Heart right ventricle (tissue), 16 donors: ENCODE measurements at regions not wholly inside any gene's neighbourhood (a gene's known extent, or its start where the extent isn't known, plus 50 kb on each side); places are given as distances from the start of the nearest gene placed in this dataset.

ENCODE experiments used
- ATAC-seq, 8 donors: fragments of 200-7000 bp; cut with Tn5 transposase; one replicate each; pipeline ENCODE4 v1.9.1; 2020; ENCODE audit warnings: mild to moderate bottlenecking in 8 of 8, moderate library complexity in 8 of 8, moderate number of reproducible peaks in 1 of 8
- DNase-seq, 2 donors: peaks; one replicate each; pipeline ENCODE4 v3.0.0-alpha.2; 2020
- H3K27ac ChIP-seq, 10 donors: fragments of 200-600 bp; sonication (generic) in 2 of 10; one replicate each; pipeline versions ENCODE4 v1.5.0 to v1.8.0; 2020 to 2022; ENCODE audit warnings: mild to moderate bottlenecking in 3 of 10
- H3K27me3 ChIP-seq, 7 donors: fragments of 200-600 bp; one replicate each; pipeline ENCODE4 v1.8.0; 2021 to 2022; ENCODE audit warnings: mild to moderate bottlenecking in 2 of 7
- H3K36me3 ChIP-seq, 9 donors: fragments of 200-600 bp; sonication (generic) in 1 of 9; one replicate each; pipeline versions ENCODE4 v1.5.0 to v1.8.0; 2020 to 2022; ENCODE audit warnings: mild to moderate bottlenecking in 2 of 9
- H3K4me1 ChIP-seq, 9 donors: fragments of 200-600 bp; sonication (generic) in 1 of 9; one replicate each; pipeline versions ENCODE4 v1.5.0 to v1.8.0; 2020 to 2022; ENCODE audit warnings: mild to moderate bottlenecking in 4 of 9
- H3K4me3 ChIP-seq, 10 donors: fragments of 200-600 bp; sonication (generic) in 2 of 10; one replicate each; pipeline versions ENCODE4 v1.5.0 to v1.8.0; 2020 to 2022; ENCODE audit warnings: mild to moderate bottlenecking in 7 of 10, moderate library complexity in 2 of 10
- H3K9me3 ChIP-seq, 11 donors: fragments of 200-600 bp in 10 of 11; sonication (generic) in 2 of 11; one replicate each; pipeline versions ENCODE4 v1.5.0 to v1.8.0; 2013 to 2022; ENCODE audit warnings: mild to moderate bottlenecking in 2 of 11, control low read depth in 1 of 11, moderate library complexity in 1 of 11
- WGBS, 2 donors: extraction: QIAGEN DNeasy Blood & Tissue Kit; methylation state at CpG; one replicate each; pipeline ENCODE4 v1.1.7; 2013; ENCODE audit warnings: inconsistent platforms in 1 of 2; 5-methylcytosine and 5-hydroxymethylcytosine counted together
- intact Hi-C, 10 donors: fragments of 100-400 bp; cut with DNase I; formaldehyde crosslinking; loops; one replicate each; pipeline versions ENCODE4 v1.11.1 to v1.14.2; 2022
- TF ChIP-seq, protein P1 (sequence below), 9 donors: fragments of 200-600 bp; sonication (generic) in 2 of 9; IDR thresholded peaks; one replicate each; pipeline versions ENCODE4 v1.5.0 to v1.8.0; 2021 to 2022; ENCODE audit warnings: antibody characterized with exemption in 9 of 9, mild to moderate bottlenecking in 5 of 9, moderate library complexity in 1 of 9
- donor health status: Arrhythmogenic right ventricular cardiomyopathy.
- donor health status: ischemic (EF 13 %, LVEDD 7.1; RV severe dilation, severe dysfunction).
- donor health status: healthy with polysubstance abuse.
- donor health status: DM: no; HTN: yes; CAD: no.
- donor health status: DM: no; HTN: no; CAD: no.
- donor health status: ischemic (EF 25% LVEDD 6.9; RV normal size, moderate dysfunction).
- donor health status: ischemic (EF 25% LVEDD 5.7; RV mildly dilated, moderate dysfunction).
- donor health status: healthy.
- donor health status: DM: yes; HTN: yes; CAD: no.
- donor health status: Ischemic cardiomyopathy.
- donor health status: ischemic (EF 35%, LVEDD 5.7; RV mildly dilated, moderate dysfunction).
- donor health status: nonischemic (EF 11% LVEDD 7.7; RV severe dilation, severe dysfunction).
- donor health status: DM: yes; HTN: yes; CAD: no.
- donor health status: PGD.
- donor health status: ischemic (EF 29% LVEDD 5.4; RV normal size, mild dysfunction).
- donor health status: nonischemic (EF 23%, LVEDD 6.1; RV moderate dilation, normal function).

DNA sequence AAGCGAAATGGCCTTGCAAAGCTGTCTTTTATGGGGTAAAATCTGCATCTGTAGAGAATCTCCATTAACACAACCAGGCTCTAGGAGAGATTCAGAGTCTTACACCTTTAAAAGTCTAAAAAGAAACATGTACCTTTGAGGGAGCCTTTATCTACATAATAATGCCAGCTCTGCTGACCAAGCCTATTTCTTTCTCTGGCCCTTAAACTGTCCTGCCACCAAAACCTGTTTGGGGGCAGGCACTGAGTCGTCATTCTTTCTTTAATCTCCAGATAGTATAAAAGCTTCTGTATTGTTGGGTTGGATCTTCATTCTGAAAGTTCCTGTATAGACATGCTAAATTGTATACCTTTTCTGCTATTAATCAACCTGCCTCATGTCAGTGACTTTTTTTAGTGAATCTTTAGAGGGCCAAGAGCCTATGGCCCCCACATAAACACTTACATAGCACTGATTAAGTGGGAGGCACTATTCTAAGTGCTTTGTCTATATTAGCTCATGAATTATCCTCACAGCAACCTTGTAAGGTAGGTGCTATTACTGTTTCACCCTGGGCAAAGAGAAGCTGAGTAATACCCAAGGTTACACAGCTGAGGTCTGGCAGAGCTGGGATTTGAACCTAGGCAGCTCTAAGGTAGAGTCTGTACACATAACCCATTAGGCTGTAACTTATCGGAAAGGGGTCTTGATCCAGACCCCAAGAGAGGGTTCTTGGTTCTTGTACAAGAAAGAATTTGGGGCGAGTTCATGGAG lies 232.3 kb upstream of the DTNBP1 start:
- Histone ChIP-seq H3K36me3 (no peaks in the 10 kb centered on the region), H3K4me3 (no peak overlapping the region), H3K4me1 (peaks cover 0 to 33% (median 16%) of the 10 kb centered on the region in 9 donors), H3K9me3 (peaks cover 0 to 13% (median 2%) of the 10 kb centered on the region in 11 donors), H3K27ac (no peak overlapping the region), H3K27me3 (no peaks in the 10 kb centered on the region)
- intact Hi-C loops = no loop called here
- TF ChIP-seq, protein P1, sequence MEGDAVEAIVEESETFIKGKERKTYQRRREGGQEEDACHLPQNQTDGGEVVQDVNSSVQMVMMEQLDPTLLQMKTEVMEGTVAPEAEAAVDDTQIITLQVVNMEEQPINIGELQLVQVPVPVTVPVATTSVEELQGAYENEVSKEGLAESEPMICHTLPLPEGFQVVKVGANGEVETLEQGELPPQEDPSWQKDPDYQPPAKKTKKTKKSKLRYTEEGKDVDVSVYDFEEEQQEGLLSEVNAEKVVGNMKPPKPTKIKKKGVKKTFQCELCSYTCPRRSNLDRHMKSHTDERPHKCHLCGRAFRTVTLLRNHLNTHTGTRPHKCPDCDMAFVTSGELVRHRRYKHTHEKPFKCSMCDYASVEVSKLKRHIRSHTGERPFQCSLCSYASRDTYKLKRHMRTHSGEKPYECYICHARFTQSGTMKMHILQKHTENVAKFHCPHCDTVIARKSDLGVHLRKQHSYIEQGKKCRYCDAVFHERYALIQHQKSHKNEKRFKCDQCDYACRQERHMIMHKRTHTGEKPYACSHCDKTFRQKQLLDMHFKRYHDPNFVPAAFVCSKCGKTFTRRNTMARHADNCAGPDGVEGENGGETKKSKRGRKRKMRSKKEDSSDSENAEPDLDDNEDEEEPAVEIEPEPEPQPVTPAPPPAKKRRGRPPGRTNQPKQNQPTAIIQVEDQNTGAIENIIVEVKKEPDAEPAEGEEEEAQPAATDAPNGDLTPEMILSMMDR (IDR thresholded peaks at IDR 0.05) = no peak
- 97 to 98% methylated on average over 4 of the region's 4 CpGs for WGBS, 2 donors
- no peak for ATAC-seq
- no peak for DNase-seq

GRCh38 chr6:15893556-15894253 lies 230.9 kb upstream of the DTNBP1 start:
- ATAC-seq (no peak), DNase-seq (no peak)
- intact Hi-C loops = no loop called here
- no peak overlapping the region for H3K4me3 ChIP-seq
- H3K27ac ChIP-seq = no peak overlapping the region
- peaks cover 0 to 44% (median 18%) of the 10 kb centered on the region in 9 donors for H3K4me1 ChIP-seq
- 67 to 70% methylated on average over 5 of the region's 5 CpGs for WGBS, 2 donors
- H3K36me3 ChIP-seq = no peaks in the 10 kb centered on the region
- no peaks in the 10 kb centered on the region for H3K27me3 ChIP-seq
- TF ChIP-seq, protein P1 (IDR thresholded peaks at IDR 0.05) = peak in 3 of 9 donors; percentile 13 to 42 (median 26)
- peaks cover 0 to 13% (median 2%) of the 10 kb centered on the region in 11 donors for H3K9me3 ChIP-seq

DNA sequence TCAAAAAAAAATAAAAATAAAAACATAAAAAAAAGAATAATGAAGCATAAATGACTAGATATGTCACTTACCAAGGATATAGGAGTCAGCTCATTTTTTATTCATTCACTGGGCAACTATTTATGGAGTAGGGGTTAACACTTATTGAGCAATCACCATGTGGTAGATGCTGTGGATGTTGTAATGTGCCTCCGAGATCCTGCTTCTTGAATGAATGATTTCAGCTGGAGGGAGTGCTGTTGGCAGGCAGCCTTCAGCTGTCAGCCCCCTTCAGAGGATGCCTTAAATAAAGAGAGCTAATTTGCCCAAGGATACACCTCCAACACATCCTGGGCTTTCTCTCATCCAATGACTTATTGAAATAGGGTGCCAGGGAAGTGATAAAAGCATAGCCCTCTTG lies 229.5 kb upstream of the DTNBP1 start:
- DNase-seq = no peak
- H3K36me3 ChIP-seq = no peaks in the 10 kb centered on the region
- intact Hi-C loops = no loop called here
- peak in 2 of 8 donors; percentile 29 to 46 for ATAC-seq
- H3K9me3 ChIP-seq = peaks cover 0 to 13% (median 2%) of the 10 kb centered on the region in 11 donors
- H3K27me3 ChIP-seq = no peaks in the 10 kb centered on the region
- no peak overlapping the region for H3K27ac ChIP-seq
- WGBS, 2 donors = 60 to 69% methylated on average over 1 of the region's 1 CpG
- TF ChIP-seq, protein P1 (IDR thresholded peaks at IDR 0.05) = no peak
- no peak overlapping the region for H3K4me3 ChIP-seq
- H3K4me1 ChIP-seq = peaks cover 0 to 51% (median 17%) of the 10 kb centered on the region in 9 donors

GRCh38 chr6:15888798-15889772 lies 226.3 kb upstream of the DTNBP1 start:
- Histone ChIP-seq H3K27me3 (no peaks in the 10 kb centered on the region), H3K4me3 (no peak overlapping the region), H3K4me1 (peaks cover 0 to 36% (median 9%) of the 10 kb centered on the region in 9 donors), H3K27ac (peak overlapping the region in 4 of 10 donors; percentile 0 to 44 (median 6)), H3K36me3 (no peaks in the 10 kb centered on the region), H3K9me3 (peaks cover 0 to 13% (median 2%) of the 10 kb centered on the region in 11 donors)
- TF ChIP-seq, protein P1 (IDR thresholded peaks at IDR 0.05) = no peak
- ATAC-seq (peak; percentile 55 to 86 (median 68)), DNase-seq (no peak)
- WGBS, 2 donors = 71 to 72% methylated on average over 10 of the region's 10 CpGs
- intact Hi-C loops = loop anchor here in 1 of 10 donors (10.0 kb wide), 1 partner anchor 194 kb away; no protein-coding TSS in a partner anchor
